ENCODE measurements at regions not wholly inside any gene's neighbourhood (a gene's known extent, or its start where the extent isn't known, plus 50 kb on each side); places are given as distances from the start of the nearest gene placed in this dataset.

DNA sequence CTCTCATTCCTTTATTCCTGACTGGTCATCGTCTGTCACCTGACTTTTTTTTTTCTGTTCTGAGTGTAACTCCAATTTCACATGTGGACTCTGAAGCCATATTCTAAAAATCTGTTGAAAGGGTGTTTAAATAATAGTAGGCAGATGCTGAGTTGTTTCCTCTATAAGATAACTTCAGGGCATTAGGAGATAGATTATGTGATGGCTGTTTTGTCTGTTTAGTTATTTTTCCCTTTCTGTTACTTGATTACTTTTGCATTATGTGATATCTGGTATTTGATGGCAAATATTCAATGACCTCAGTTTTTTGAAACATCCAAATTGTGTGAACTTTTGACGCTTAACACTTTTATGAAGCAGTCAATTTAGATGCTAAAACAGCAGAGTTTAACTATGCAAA, 486.0 kb downstream of the BCKDHB start (continued):
- TF ChIP-seq SMAD3 (CRISPR knock-in tag; IDR thresholded peaks at IDR 0.05; ENCODE audit: borderline replicate concordance) (no peak), ZMAT4 (CRISPR knock-in tag; IDR thresholded peaks at IDR 0.05) (no peak), JAZF1 (CRISPR knock-in tag; IDR thresholded peaks at IDR 0.05) (no peak), HMGA2 (CRISPR knock-in tag; IDR thresholded peaks at IDR 0.05) (no peak), CREB1 (CRISPR knock-in tag; IDR thresholded peaks at IDR 0.05) (no peak), FOXK1 (CRISPR knock-in tag; IDR thresholded peaks at IDR 0.05) (no peak)
- TF ChIP-seq, protein P1, sequence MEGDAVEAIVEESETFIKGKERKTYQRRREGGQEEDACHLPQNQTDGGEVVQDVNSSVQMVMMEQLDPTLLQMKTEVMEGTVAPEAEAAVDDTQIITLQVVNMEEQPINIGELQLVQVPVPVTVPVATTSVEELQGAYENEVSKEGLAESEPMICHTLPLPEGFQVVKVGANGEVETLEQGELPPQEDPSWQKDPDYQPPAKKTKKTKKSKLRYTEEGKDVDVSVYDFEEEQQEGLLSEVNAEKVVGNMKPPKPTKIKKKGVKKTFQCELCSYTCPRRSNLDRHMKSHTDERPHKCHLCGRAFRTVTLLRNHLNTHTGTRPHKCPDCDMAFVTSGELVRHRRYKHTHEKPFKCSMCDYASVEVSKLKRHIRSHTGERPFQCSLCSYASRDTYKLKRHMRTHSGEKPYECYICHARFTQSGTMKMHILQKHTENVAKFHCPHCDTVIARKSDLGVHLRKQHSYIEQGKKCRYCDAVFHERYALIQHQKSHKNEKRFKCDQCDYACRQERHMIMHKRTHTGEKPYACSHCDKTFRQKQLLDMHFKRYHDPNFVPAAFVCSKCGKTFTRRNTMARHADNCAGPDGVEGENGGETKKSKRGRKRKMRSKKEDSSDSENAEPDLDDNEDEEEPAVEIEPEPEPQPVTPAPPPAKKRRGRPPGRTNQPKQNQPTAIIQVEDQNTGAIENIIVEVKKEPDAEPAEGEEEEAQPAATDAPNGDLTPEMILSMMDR (IDR thresholded peaks at IDR 0.05) = no peak
- TF ChIP-seq, protein P2, sequence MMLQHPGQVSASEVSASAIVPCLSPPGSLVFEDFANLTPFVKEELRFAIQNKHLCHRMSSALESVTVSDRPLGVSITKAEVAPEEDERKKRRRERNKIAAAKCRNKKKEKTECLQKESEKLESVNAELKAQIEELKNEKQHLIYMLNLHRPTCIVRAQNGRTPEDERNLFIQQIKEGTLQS (CRISPR knock-in tag; conservative IDR thresholded peaks at IDR 0.05) = no peak

DNA sequence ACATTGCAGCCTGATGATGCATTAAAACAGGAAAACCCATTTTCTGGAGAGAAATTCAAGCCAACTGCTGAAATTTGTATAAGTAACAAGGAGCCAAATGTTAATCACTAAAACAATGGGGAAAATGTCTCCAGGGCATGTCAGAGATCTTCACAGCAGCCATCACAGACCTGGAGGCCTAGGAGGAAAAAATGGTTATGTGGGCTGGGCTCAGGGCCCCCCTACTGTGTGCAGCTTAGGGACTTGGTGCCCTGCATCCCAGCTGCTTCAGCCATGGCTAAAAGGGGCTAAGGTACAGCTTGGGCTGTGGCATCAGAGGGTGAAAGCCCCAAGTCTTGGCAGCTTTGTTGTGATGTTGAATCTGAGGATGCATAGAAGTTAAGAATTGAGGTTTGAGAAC, 479.8 kb downstream of the BCKDHB start:
- TF ChIP-seq, protein P3, sequence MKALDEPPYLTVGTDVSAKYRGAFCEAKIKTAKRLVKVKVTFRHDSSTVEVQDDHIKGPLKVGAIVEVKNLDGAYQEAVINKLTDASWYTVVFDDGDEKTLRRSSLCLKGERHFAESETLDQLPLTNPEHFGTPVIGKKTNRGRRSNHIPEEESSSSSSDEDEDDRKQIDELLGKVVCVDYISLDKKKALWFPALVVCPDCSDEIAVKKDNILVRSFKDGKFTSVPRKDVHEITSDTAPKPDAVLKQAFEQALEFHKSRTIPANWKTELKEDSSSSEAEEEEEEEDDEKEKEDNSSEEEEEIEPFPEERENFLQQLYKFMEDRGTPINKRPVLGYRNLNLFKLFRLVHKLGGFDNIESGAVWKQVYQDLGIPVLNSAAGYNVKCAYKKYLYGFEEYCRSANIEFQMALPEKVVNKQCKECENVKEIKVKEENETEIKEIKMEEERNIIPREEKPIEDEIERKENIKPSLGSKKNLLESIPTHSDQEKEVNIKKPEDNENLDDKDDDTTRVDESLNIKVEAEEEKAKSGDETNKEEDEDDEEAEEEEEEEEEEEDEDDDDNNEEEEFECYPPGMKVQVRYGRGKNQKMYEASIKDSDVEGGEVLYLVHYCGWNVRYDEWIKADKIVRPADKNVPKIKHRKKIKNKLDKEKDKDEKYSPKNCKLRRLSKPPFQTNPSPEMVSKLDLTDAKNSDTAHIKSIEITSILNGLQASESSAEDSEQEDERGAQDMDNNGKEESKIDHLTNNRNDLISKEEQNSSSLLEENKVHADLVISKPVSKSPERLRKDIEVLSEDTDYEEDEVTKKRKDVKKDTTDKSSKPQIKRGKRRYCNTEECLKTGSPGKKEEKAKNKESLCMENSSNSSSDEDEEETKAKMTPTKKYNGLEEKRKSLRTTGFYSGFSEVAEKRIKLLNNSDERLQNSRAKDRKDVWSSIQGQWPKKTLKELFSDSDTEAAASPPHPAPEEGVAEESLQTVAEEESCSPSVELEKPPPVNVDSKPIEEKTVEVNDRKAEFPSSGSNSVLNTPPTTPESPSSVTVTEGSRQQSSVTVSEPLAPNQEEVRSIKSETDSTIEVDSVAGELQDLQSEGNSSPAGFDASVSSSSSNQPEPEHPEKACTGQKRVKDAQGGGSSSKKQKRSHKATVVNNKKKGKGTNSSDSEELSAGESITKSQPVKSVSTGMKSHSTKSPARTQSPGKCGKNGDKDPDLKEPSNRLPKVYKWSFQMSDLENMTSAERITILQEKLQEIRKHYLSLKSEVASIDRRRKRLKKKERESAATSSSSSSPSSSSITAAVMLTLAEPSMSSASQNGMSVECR (CRISPR knock-in tag; IDR thresholded peaks at IDR 0.05; ENCODE audit: borderline replicate concordance) = no peak
- no peak for TF ChIP-seq EMX1 (CRISPR knock-in tag; IDR thresholded peaks at IDR 0.05)
- TF ChIP-seq, protein P2 (CRISPR knock-in tag; conservative IDR thresholded peaks at IDR 0.05) = no peak
- TF ChIP-seq NR1H2 (CRISPR knock-in tag; IDR thresholded peaks at IDR 0.05) = no peak
- TF ChIP-seq ELF4 (CRISPR knock-in tag; IDR thresholded peaks at IDR 0.05; ENCODE audit: low read depth) = no peak
- no peak for TF ChIP-seq IRF1 (CRISPR knock-in tag; IDR thresholded peaks at IDR 0.05)
- TF ChIP-seq JAZF1 (CRISPR knock-in tag; IDR thresholded peaks at IDR 0.05) = no peak
- TF ChIP-seq CBFB (CRISPR knock-in tag; IDR thresholded peaks at IDR 0.05; ENCODE audit: low read depth) = no peak
- no peak for TF ChIP-seq SMAD3 (CRISPR knock-in tag; IDR thresholded peaks at IDR 0.05; ENCODE audit: borderline replicate concordance)
- TF ChIP-seq HMGXB4 (CRISPR knock-in tag; IDR thresholded peaks at IDR 0.05) = no peak
- TF ChIP-seq ZNF232 (CRISPR knock-in tag; IDR thresholded peaks at IDR 0.05) = no peak
- TF ChIP-seq ERG (CRISPR knock-in tag; IDR thresholded peaks at IDR 0.05) = no peak
- no peak for TF ChIP-seq ZBTB21 (CRISPR knock-in tag; IDR thresholded peaks at IDR 0.05; ENCODE audit: borderline replicate concordance)
- TF ChIP-seq, protein P4, sequence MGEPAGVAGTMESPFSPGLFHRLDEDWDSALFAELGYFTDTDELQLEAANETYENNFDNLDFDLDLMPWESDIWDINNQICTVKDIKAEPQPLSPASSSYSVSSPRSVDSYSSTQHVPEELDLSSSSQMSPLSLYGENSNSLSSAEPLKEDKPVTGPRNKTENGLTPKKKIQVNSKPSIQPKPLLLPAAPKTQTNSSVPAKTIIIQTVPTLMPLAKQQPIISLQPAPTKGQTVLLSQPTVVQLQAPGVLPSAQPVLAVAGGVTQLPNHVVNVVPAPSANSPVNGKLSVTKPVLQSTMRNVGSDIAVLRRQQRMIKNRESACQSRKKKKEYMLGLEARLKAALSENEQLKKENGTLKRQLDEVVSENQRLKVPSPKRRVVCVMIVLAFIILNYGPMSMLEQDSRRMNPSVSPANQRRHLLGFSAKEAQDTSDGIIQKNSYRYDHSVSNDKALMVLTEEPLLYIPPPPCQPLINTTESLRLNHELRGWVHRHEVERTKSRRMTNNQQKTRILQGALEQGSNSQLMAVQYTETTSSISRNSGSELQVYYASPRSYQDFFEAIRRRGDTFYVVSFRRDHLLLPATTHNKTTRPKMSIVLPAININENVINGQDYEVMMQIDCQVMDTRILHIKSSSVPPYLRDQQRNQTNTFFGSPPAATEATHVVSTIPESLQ (CRISPR knock-in tag; IDR thresholded peaks at IDR 0.05) = no peak
- TF ChIP-seq SMAD4 (CRISPR knock-in tag; IDR thresholded peaks at IDR 0.05) = no peak
- Mint-ChIP-seq H3K4me3 (no peak overlapping the region), H3K4me1 (peaks cover 2% of the 10 kb centered on the region; the same call in 1 of the 2 replicates), H3K27ac (no peak overlapping the region), H3K9me3 (peaks cover 43% of the 10 kb centered on the region), H3K36me3 (peaks cover 38% of the 10 kb centered on the region), H3K27me3 (ENCODE audit: low read depth) (no peaks in the 10 kb centered on the region; the same call in 1 of the 2 replicates)
- ChIA-PET POLR2A (no interaction called here), CTCF (no interaction called here)
- DNase-seq (ENCODE audit: low spot score) = peak; percentile 9
- ATAC-seq = no peak

Measured in WTC11 (cell line).